ENCODE measurements at regions not wholly inside any gene's neighbourhood (a gene's known extent, or its start where the extent isn't known, plus 50 kb on each side); places are given as distances from the start of the nearest gene placed in this dataset.
"Not testable (repeated sequence)": the region's sequence is repeated elsewhere in the genome, so short reads cannot be mapped to it uniquely, and the experiment has no call there.

DNA sequence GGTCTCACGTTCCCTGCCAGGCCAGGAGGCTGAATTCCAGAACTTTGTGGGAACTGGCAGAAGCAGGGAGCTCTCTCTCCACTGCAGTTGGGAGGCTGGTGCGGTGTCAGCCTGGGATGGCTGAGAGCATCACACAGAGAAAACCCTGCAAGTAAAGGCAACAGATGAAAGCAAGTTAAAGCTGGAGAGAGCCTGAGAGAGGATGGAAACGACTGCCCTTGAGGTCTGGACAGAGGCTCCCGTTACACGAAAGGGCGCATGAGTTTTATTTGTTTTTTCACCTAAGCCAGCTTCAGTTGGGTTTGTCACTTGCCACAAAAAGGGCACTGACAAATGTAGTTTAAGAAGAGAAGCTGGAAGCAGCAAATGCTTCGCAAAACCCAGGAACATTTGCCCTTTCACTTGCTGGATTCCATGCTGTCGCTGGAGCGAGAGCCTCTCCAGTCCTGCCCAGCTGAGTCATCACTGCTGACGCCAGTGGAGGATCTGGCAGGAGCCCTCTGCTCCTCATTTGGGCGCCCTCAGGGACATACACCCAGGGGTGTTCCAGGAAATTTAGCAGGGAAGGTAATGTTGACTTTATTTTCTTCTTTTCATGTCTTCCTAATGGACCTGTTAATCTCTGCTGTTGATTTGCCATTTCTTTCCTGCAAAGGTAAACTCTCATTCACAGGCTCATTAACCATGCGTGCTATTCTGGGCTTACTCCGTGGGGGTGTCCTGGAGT, 308.8 kb upstream of the SFSWAP start:
- not testable (repeated sequence) for DNase-seq

DNA sequence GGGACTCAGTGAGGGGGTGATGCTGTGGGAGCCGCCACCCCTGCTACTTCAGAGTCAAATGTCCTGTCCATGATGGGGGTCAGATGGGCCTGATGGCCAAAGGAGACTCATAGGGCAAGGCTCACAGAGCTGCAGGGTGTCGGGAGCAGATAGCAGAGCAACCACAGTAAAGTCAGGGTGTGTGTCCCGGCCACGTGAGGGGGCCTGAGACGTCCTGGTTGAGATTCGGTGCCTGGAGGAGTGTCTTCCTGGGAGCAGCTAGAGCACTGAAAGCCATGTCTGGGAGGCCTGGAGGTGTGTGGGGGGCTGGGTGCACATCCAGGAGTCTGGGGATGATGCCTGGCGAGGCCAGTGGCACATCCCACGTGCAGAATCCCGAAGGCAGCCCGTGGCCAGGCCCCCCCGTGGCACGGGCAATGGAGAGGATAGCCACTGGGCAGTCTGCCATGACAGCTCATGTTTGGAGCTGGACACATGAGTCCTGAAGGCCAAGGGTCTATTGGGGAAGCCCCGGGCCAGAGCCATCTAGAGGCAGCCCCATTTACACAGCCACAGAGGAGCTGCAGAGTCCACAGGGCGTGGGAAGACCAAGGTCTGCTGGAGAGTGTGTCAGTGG, 308.0 kb upstream of the SFSWAP start:
- DNase-seq, result no peak

DNA sequence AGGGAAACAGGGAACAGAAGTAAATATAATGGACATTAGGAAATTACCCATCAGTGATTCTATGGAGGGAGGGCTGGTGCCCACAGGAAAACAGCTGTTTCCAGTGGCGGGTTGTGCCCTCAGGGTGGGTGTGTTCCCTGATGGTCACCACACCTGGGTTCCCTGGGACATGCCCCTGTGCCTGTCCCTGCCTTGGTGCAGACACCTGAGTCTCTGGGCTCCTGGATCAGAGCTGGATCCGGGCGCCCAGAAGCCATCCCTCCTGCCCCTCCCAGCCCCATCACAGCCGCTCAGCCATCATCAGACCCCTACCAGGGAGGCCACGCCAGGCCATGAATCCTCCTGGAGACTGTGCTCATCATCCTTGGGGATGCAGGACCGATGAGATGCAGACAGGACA, 307.2 kb upstream of the SFSWAP start:
- DNase-seq, result no peak

DNA sequence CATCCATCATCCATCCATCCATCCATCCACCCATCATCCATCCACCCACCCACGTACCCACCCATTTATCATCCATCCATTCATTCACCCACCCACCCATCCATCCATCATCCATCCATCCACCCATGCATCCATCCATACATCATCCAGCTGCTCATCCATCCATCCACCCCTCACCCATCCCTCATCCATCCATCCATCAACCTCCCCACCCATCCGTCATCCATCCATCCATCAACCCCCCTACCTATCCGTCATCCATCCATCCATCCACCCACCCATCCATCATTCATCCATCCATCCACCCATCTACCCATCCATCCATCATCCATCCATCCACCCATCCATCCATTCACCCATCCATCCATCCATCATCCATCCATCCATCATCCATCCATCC, 306.2 kb upstream of the SFSWAP start:
- DNase-seq, result no peak

DNA sequence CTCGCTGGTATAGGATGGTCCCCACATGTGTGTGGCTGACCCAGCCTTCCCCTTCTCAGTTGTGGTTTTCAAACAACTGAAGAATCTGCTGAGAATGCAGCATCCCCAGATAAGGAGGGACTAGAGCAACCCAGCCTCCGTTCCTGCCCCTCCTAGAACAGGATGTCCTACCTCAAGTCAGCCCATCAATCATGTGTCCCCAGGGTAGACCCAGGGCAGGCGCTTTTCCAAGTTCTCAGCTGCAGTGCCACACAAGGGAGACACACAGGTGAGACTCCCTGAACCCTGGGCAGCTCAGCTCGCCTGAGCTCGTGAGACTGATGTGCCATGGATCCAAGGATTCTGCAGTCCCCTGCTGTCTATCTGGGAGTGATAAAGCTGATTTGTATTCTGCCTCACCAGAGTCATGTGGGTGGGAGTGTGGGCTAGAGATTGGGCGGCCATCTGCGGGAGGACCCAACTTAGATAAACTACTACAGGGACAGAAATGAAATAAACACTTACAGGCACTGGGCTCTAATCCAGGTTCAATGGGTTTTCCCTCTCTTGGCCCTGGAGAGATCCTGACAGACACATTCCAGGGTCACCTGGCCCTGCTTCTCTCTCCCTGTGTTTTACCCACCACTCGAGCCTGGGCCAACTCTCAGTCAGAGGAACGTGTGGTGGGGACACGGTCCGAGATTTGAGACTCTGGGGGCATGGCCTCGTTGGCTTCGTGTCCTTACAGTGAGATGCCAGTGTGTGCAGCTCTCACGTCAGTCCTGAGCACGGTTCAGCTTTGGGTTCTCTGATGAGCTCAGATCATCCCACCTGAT, 303.5 kb upstream of the SFSWAP start:
- no peak for DNase-seq

DNA sequence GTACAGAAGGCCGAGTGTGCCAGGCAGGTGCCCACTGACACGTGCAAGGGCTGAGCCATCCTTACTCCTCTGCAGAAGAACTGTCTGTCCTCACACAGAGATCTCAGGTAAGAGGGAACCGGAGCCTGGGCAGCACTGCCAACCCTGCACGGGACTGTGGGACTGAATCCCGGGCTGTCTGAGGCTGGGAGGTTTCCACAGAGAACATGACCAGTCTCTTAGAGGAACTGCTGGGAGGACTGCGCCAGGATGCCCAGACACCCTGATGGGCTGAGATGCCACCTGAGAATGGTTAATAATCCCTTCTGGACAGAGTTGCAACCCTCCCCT, 302.9 kb upstream of the SFSWAP start:
- DNase-seq, result no peak

- no peak for DNase-seq
Observed at GRCh38 chr12:131408484-131408883, 302.4 kb upstream of the SFSWAP start.

- no peak for DNase-seq
Observed at GRCh38 chr12:131409211-131409610, 301.7 kb upstream of the SFSWAP start.

- not testable (repeated sequence) for DNase-seq
Observed at GRCh38 chr12:131411827-131412226, 299.1 kb upstream of the SFSWAP start.

DNA sequence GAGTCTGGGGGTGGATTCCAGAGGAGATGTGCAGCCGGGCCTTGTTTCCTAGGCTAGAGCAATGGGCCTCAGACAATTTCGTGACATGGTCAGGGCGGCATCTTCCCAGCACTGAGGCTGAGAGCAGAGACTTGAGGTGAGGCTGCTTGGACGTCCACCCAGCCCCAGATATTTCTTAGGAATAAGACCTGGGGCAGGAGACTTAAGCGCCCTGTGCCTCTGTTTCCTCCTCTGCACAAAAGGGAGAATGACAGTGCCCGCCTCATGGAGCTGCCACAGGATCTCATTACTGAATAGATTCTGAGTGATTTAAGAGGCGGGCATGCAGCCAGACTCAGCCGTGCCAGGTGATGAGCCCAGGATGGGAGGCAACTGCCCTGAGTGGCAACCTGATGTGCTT, 297.9 kb upstream of the SFSWAP start:
- no peak for DNase-seq

GRCh38 chr12:131413471-131413870, 297.4 kb upstream of the SFSWAP start:
- DNase-seq, result no peak

- DNase-seq, result not testable (repeated sequence)
Observed at GRCh38 chr12:131414155-131414922, 296.6 kb upstream of the SFSWAP start.

GRCh38 chr12:131415781-131416180, 295.1 kb upstream of the SFSWAP start:
- DNase-seq, result peak; percentile 9

DNA sequence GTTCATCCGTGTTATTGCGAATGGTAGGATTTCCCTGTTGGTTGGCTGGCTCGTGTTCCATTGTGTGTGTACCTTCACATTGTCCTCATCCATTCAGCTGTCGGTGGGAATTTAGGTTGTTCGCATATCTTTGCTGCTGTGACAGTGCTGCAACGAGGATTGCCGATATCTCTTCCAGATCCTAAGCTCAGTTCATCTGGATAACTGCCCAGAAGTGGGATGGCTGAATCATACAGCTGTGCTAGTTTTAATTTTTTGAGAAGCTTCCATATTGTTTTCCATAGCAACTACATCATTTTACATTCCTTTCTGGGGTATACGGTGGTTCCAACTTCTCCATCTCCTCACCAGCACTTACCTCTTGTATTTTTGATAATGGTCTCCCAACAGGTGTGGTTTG, 292.8 kb upstream of the SFSWAP start:
- no peak for DNase-seq

- DNase-seq, result no peak
Observed at GRCh38 chr12:131418884-131419283, 292.0 kb upstream of the SFSWAP start.

GRCh38 chr12:131420867-131421447, 289.9 kb upstream of the SFSWAP start:
- no peak for DNase-seq

- DNase-seq, result no peak
Observed at GRCh38 chr12:131421509-131422186, 289.2 kb upstream of the SFSWAP start.

GRCh38 chr12:131422187-131422520, 288.7 kb upstream of the SFSWAP start:
- no peak for DNase-seq

DNA sequence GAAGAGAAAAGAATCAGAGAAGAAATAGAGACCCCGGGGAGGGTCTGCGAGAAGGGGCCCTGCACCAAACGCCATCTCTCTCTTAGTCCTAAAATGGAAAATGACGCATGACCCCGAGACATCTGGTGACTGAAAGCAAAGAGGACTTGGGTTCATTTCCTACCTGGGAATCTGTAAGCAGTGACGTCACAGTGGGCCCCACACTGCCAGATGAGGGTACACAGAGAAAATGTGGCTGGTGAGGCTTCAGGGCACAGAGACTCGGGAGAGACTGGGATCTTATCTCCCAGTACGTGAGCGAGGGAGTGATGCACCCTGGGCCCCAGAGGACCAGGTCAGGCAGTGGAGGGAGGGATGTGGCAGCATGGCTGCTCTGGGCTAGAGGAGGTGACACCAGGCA, 288.1 kb upstream of the SFSWAP start:
- DNase-seq, result no peak

DNA sequence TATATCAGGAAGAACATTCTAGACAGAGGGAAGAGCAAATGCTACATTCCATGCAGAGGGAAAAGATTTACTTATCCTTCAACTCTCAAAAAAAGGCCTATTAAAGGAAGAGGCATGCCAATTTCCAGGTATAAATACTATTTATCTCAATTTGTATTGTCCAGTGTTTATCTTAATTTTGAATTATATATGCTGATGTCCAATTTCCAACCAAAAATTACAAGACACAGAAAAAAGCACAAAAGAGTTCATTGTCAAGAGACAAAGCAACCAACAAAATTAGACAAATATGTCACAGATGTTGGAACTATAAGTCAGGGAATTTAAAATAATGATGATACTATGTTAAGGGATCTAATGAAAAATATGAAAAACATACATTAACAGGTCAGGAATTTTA, 286.6 kb upstream of the SFSWAP start:
- no peak for DNase-seq

- DNase-seq, result no peak
Observed at GRCh38 chr12:131425112-131426075, 285.5 kb upstream of the SFSWAP start.

Measured in activated CD4-positive, alpha-beta T cell treated with anti-CD3 and anti-CD28 coated beads, Interleukin-2, amount 50 U/mL, for 16 hours (primary cell).